GM19467 (cell line): ENCODE measurements at regions not wholly inside any gene's neighbourhood (a gene's known extent, or its start where the extent isn't known, plus 50 kb on each side); places are given as distances from the start of the nearest gene placed in this dataset.

ENCODE experiments used
- ATAC-seq: cut with Tn5 transposase; IDR thresholded peaks from one replicate; pipeline ENCODE4 v1.9.1; 2021; ENCODE audit warnings: mild to moderate bottlenecking, moderate library complexity; ENCODE audit not compliant: unreplicated experiment

DNA sequence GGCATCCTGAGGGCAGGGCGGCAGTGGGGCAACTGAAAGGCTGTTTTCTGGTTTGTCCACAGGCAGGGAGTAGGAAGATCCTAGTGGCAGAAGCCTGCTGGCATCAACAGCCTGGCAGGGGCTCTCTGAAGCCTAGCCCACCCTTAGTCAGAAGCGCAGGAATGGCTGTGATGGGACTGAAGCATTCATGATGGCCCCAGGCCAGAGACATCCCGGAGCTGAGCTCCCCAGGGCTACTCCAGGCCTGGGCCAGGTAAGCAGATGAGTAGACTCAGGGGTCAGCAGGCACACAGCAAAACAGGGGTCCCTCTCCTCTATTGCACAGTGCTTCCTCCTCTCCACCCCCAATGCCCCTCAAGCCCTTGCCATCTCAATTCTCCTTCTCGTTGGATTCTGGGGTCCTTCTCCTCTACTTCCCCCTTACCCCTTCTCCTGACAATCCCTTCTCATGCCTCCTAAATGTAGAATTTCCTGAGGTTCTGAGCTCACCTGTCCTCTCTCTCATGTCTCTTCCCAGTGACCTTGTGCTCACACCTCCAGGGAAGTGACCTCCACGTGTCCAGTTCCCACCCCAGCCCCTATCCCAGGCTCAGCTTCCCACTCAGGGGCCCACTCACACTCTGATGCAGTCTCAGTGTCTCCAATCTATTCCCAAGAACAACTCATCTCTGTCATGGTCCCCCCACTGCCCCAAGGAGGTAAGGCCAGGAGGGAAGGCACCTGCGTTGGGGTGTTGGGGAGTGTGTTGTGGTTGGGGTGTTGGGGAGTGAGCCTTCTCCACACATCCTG lies 158.7 kb upstream of the ZNF507 start:
- no peak for ATAC-seq

DNA sequence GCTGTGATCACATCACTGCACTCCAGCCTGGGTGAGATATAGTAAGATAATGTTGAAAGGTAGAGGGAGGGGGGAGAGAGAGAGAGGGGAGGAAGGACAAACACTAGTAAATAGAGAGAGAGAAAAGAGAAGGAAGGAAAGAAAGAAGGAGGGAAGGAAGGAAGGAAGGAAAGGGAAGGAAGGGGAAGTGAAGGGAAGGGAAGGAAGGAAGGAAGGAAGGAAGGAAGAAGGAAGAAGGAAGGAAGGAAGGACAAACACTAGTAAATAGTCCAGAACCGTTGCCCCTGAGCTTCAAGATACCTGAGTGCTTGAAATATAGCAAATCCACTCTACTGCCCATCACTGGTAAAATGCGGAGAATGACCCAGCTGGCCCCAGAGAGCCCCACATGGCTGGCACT lies 156.5 kb upstream of the ZNF507 start:
- ATAC-seq = no peak

DNA sequence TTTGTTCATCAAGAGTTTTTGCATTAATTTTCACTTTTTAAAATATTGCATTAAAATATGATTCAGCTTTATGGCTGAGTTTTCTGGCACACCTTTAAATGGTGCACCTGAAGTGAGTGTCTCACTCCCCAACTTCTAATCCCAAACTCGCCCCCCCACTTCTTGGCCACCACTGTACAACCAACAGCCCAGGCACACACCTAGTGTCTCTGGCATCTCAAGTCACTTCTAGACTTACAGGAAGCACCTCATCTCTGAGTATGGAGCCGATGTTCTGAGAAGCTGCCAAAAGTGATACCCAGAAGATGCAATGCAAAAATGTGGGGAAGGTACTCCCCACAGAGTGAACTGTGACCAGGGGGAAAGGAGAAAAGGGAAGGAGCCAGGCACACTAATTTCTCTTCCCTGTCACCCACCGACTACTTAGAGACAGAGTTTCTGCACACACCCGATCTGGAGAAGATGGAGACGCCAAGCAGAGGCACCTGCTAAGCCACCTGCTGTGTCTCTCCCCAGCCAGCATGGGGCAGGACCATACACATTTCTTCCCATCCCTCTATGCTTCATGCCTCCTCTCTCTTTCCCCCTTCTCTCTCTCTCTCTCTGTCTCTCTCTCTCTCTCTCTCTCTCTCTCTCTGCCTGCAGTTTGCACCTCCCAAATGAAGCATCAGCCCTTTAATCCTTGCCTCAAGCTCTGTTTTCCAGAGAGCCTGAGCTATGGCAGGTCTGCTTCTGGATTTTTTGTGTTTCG lies 155.3 kb upstream of the ZNF507 start:
- no peak for ATAC-seq

GRCh38 chr19:32191921-32192320 lies 153.5 kb upstream of the ZNF507 start:
- ATAC-seq = no peak

DNA sequence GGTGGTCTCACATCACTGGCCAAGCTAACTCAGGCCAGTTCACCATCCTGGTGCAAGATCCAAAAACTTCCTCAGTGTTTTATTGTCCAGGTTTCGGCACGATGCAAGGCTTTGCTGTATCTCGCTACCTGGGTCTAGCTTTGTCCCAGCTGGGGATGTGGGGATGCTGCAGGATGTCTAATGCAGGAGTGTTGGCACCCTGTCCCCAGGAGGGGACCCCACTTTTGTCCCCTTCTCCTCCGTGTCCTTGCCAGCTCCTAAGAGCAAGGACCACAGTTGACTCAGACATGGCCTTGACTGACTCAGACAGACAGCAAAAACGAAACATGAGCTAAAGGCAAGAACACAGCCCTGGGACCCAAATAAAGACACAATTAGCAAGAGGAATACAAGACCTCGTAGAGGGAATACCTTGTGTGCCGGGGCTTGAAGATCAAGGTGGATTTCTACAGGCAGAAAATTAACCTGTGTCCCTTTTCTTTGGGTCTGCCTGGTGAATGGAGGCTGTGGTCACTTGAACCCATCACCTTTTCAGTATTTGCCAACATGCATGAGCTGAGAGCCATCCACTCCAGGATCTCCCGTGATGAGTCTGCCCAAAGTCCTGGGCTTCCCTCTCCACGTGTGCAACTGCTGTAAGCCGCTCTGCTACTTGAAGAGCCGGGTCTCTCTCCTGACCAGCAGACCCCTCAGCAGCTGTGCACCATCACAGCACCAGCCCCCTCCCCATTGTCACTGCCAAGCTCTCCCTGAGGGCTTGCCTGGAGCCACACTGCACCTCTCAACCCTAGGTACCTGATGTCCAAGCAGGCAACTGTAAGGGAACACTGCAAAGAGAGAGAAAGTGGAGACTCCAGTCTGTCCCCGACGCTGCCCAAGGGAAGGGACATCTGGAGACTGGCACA lies 149.5 kb upstream of the ZNF507 start:
- no peak for ATAC-seq

DNA sequence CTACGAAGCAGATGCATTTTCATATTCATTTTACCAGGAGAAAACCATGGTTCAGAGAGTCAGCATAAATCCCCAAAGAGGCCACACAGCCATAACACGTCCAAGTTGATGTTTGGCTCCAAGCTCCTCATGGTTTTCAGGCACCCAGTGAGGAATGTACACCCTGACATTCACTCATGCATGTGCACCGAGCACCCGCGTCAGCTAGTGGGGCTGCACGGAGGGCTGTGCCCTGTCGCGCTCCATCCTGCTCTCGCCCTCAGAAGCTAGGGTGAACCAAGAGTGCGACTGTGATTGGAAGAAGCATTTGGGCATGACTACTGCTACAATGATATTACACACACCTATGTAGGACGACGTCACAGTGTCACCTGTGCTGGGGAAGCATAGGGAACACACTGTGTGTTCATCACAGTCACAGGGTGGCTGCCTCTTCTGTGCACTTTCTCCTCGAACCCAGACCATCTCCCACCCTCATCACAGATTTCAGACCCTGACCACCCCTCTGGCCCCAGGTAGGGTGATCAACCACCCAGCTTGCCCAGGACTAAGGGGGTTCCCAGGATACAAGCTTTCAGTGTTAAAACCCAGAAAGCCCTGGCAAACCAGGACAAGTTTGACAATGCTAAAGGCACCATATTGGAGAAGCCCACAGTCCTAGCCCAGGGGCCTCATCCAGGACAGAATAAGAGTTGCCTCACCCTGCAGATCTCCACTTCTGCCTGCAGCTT lies 148.6 kb upstream of the ZNF507 start:
- ATAC-seq = no peak

- no peak for ATAC-seq
Measured at GRCh38 chr19:32197896-32198882, 147.2 kb upstream of the ZNF507 start.

- ATAC-seq = no peak
Measured at GRCh38 chr19:32199501-32200040, 145.8 kb upstream of the ZNF507 start.

DNA sequence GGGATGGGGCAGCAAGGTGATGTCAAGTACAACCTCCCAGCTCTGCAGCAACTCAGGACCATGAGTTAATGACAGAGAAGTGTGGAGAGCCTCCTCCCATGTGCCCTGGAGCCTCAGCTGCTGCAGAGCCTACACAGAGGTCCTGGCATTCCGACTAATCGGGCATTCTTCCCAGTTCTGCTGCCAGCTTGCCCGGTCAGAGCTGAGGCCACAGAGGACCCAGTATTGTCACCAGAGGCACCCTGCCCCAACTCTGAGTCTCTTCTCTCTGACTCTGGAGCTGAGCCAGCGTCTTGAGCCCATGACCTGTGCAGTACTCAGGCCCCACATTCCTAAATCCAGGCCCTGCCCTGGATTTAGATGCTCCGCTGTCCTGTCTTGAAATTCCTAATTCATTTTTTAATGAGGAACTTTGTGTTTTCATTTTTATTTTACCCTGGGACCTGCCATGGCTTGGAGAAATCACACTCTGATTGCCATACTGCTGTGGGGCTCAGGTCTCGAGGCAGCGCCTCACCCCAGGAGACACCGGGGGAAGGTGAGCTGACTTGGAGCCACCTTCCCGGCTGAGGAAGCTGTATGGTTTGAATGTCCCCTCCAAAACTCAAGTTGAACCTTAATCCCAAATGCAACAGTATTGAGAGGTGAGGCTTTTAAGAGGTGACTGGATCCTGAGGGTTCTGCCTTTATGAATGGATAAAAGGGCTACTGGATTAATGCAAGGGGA lies 144.9 kb upstream of the ZNF507 start:
- ATAC-seq = no peak

DNA sequence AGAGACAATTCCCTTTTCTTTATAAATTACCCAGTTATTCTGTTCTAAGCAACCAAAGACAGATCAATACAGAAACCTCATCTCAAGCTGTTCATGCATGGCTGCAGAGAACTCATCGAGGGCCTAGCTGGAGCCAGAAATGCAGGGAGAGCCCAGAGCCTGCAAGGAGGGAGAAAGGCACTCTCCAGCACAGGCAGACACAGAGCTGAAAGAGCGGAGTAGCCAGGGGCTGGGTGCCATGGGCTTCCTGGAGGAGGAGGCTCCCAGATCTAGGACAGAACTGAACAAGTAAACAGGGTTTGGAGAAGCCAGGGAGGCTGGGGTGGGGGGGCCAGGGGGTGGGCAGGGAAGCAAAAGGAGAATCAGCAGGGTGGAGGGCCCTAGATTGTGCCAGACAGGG lies 144.2 kb upstream of the ZNF507 start:
- no peak for ATAC-seq

DNA sequence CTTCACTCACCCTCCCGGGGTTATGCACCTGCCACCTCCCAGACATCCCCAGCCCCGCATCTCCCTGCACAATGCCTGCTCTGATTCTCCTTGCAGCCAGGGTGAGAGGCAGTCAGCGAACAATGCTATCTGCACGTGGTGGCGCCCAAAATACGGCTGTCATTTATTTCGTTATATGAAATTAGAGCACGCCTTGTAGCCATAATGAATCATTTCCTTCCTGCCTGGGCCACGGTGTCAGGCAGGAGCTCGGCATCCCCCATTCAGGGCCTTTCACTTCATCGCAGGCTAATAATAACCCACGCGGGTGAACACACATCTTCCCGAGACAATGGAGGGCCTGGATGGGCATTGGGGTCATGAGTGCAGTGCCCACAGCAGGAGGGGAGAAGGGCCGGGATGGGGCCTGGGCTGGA lies 143.8 kb upstream of the ZNF507 start:
- no peak for ATAC-seq

DNA sequence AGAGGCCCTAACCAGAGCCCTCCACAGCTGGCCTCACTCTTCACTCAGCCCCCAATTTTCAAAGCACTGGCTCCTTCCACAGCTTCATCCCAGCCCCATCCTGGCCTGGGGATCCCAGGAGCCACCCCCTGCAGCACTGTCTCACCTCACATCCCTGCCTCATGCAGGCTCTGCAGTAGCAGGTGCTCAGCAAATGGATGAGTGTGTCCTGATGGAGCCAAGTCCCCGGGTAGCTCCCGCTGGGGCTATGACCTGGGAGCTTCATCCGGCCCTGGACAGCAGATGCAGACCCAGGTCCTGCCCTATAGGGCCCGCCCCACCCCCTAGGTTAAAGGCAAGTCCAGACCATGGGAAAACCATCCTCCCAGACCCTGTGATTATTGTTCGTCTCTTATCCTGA lies 143.2 kb upstream of the ZNF507 start:
- no peak for ATAC-seq

GRCh38 chr19:32203161-32203560 lies 142.2 kb upstream of the ZNF507 start:
- no peak for ATAC-seq

GRCh38 chr19:32206065-32206464 lies 139.3 kb upstream of the ZNF507 start:
- ATAC-seq = no peak

DNA sequence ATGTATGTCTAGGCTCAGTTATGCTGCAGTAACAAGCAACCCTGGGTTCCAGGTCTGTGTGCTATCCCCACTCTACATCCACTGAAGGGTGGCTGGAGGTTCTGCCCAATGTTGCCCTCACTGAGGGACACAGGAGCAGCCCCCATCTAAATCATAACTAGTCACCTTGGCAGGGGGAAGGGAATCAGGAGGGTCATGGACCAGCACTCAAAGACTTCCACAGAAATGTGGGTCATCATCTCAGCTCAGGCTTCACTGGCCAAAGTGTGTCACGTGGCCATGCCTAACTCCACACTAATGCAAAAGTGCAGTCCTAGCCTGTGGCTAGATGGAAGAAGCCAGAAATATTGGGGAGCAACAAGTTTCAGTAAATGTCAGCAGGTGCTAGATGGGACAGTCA lies 137.3 kb upstream of the ZNF507 start:
- ATAC-seq = no peak

- no peak for ATAC-seq
Measured at GRCh38 chr19:32219392-32219791, 126.0 kb upstream of the ZNF507 start.

DNA sequence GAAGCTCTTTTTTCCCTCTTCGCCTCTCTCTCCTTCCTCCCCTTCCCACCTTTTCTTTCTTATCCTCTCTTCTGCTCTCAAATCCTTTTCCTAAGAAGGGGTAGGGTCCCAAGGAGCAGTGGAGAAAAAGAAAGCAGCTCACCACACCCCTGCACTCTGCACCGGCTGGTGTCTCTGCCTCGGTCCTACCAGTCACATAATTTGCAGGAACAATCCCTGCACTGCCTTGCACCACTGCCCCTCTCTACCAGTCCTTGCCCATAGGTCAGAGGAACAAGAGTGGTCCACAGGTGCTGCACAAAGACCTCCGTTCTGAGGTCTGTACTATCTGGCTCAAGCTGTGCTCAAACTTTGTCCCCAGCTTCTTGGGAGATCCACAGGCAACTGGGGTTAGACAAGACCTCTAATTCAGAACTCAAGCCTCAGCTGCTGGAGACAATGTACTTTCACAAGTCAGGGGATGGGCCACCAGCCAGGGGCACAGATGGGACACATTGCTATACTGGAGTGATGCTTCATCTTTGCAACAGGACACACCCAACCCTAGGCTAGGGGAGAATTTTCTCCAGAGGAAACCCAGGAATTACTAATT lies 125.4 kb upstream of the ZNF507 start:
- ATAC-seq = no peak

DNA sequence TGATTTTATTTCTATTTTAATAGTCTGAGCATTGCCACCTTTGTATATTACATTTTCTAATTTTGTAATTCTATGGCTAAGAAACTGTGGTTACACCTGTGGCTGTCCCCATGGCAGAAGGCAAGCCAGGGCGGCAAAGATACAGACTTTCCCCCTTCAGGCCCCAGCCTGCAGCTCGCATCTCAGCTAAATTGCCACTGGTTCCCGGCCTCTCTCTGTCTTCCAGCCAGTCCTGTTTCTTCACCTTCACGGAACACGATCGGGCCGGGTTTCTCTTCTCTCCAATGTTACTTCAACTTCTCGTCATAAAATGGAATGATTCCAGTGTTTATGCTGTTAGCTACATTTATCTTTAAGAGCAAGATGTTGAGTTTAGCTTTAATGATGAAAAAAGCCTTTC lies 124.5 kb upstream of the ZNF507 start:
- ATAC-seq = no peak
